H9 (cell line): ENCODE measurements at regions not wholly inside any gene's neighbourhood (a gene's known extent, or its start where the extent isn't known, plus 50 kb on each side); places are given as distances from the start of the nearest gene placed in this dataset.

Source experiments
- DNase-seq: peaks from one replicate; pipeline ENCODE4 v3.0.0-alpha.2; 2017
- H2AFZ ChIP-seq: one replicate; pipeline ENCODE4 v1.6.1; 2013; ENCODE audit warnings: mild to moderate bottlenecking, low read length, control low read depth, moderate library complexity
- H2AK5ac ChIP-seq: 2 replicates; pipeline ENCODE4 v1.6.1; 2013; ENCODE audit warnings: low read length, control low read depth, mixed read lengths; ENCODE audit not compliant: insufficient read length
- H2BK120ac ChIP-seq: one replicate; pipeline ENCODE4 v1.6.1; 2013; ENCODE audit warnings: low read depth, mild to moderate bottlenecking, low read length, control low read depth, inconsistent platforms; ENCODE audit not compliant: poor library complexity, severe bottlenecking
- H2BK12ac ChIP-seq: 2 replicates; pipeline ENCODE4 v1.6.1; 2013; ENCODE audit warnings: low read length, control low read depth, mixed read lengths, low read depth; ENCODE audit not compliant: insufficient read length
- H2BK15ac ChIP-seq: 2 replicates; pipeline ENCODE4 v1.6.1; 2013; ENCODE audit warnings: low read depth, low read length, control low read depth
- H2BK20ac ChIP-seq: one replicate; pipeline ENCODE4 v1.6.1; 2013; ENCODE audit warnings: low read depth, mild to moderate bottlenecking, low read length, control low read depth, inconsistent platforms; ENCODE audit not compliant: poor library complexity, severe bottlenecking
- H2BK5ac ChIP-seq: 2 replicates; pipeline ENCODE4 v1.6.1; 2013; ENCODE audit warnings: low read length, control low read depth, mixed read lengths; ENCODE audit not compliant: insufficient read length
- H3K14ac ChIP-seq: 2 replicates; pipeline ENCODE4 v1.6.1; 2013; ENCODE audit warnings: low read length, control low read depth; ENCODE audit not compliant: insufficient read depth
- H3K18ac ChIP-seq: 2 replicates; pipeline ENCODE4 v1.6.1; 2013; ENCODE audit warnings: low read depth, mild to moderate bottlenecking, mixed read lengths, low read length, control low read depth; ENCODE audit not compliant: insufficient read length
- H3K23ac ChIP-seq: 2 replicates; pipeline ENCODE4 v1.6.1; 2013; ENCODE audit warnings: low read length, control low read depth, mixed read lengths, low read depth; ENCODE audit not compliant: insufficient read length
- H3K23me2 ChIP-seq: 2 replicates; pipeline ENCODE4 v1.6.1; 2013; ENCODE audit warnings: low read depth, mild to moderate bottlenecking, mixed read lengths, low read length, control low read depth; ENCODE audit not compliant: insufficient read length, poor library complexity, severe bottlenecking
- H3K27ac ChIP-seq: 2 replicates; pipeline ENCODE4 v1.5.1; 2013; ENCODE audit warnings: low read length, control low read depth, mixed read lengths, low read depth; ENCODE audit not compliant: insufficient read length
- H3K27me3 ChIP-seq: 2 replicates; pipeline ENCODE4 v1.6.1; 2013; ENCODE audit warnings: low read length, control low read depth, inconsistent platforms; ENCODE audit not compliant: insufficient read depth
- H3K4ac ChIP-seq: 2 replicates; pipeline ENCODE4 v1.6.1; 2013; ENCODE audit warnings: low read depth, mild to moderate bottlenecking, control low read depth, inconsistent platforms, low read length, moderate library complexity
- H3K4me1 ChIP-seq: 2 replicates; pipeline ENCODE4 v1.6.1; 2013; ENCODE audit warnings: low read length, control low read depth, inconsistent platforms; ENCODE audit not compliant: insufficient read depth
- H3K4me2 ChIP-seq: 2 replicates; pipeline ENCODE4 v1.6.1; 2013; ENCODE audit warnings: low read length, control low read depth, mixed read lengths; ENCODE audit not compliant: insufficient read length, insufficient read depth
- H3K56ac ChIP-seq: 2 replicates; pipeline ENCODE4 v1.6.1; 2013; ENCODE audit warnings: low read depth, mild to moderate bottlenecking, mixed read lengths, low read length, control low read depth; ENCODE audit not compliant: insufficient read length
- H3K79me1 ChIP-seq: 2 replicates; pipeline ENCODE4 v1.6.1; 2013; ENCODE audit warnings: low read depth, mild to moderate bottlenecking, moderate library complexity, low read length, control low read depth, inconsistent platforms; ENCODE audit not compliant: insufficient read depth, poor library complexity, severe bottlenecking
- H3K79me2 ChIP-seq: 2 replicates; pipeline ENCODE4 v1.6.1; 2013; ENCODE audit warnings: low read length, control low read depth, inconsistent platforms; ENCODE audit not compliant: insufficient read depth
- H3K9ac ChIP-seq: 2 replicates; pipeline ENCODE4 v1.6.1; 2013; ENCODE audit warnings: low read length, control low read depth, mixed read lengths; ENCODE audit not compliant: insufficient read length; ENCODE audit errors: extremely low read depth
- H3K9me3 ChIP-seq: one replicate; pipeline ENCODE4 v1.6.1; 2013; ENCODE audit warnings: low read depth, low read length, inconsistent platforms; ENCODE audit not compliant: control insufficient read depth
- H3T11ph ChIP-seq: one replicate; pipeline ENCODE4 v1.6.1; 2013; ENCODE audit warnings: mild to moderate bottlenecking, low read length, control low read depth, inconsistent platforms
- H4K20me1 ChIP-seq: one replicate; pipeline ENCODE4 v1.6.1; 2013; ENCODE audit not compliant: control insufficient read depth, insufficient read length, insufficient read depth
- H4K5ac ChIP-seq: 2 replicates; pipeline ENCODE4 v1.6.1; 2013; ENCODE audit warnings: low read depth, mild to moderate bottlenecking, mixed read lengths, low read length, control low read depth; ENCODE audit not compliant: insufficient read length
- H4K8ac ChIP-seq: replicated peaks from 2 replicates; pipeline ENCODE4 v1.6.1; 2013; ENCODE audit warnings: low read length, control low read depth, mixed read lengths, low read depth; ENCODE audit not compliant: insufficient read length
- H4K91ac ChIP-seq: 2 replicates; pipeline ENCODE4 v1.6.1; 2013; ENCODE audit warnings: low read depth, mild to moderate bottlenecking, moderate library complexity, mixed read lengths, low read length, control low read depth; ENCODE audit not compliant: insufficient read length
- H3K27ac Mint-ChIP-seq, 3 experiments: 2 replicates in 2 of 3; 3 replicates in 1 of 3; pipeline ENCODE4 v1.8.0; 2020 to 2021; ENCODE audit warnings: mixed read lengths in 3 of 3, mild to moderate bottlenecking in 1 of 3, moderate library complexity in 1 of 3
- H3K27me3 Mint-ChIP-seq: 2 replicates; pipeline ENCODE4 v1.8.0; 2021; ENCODE audit warnings: low read depth, mild to moderate bottlenecking, moderate library complexity, mixed read lengths
- H3K36me3 Mint-ChIP-seq, 3 experiments: 2 replicates in 2 of 3; 3 replicates in 1 of 3; pipeline ENCODE4 v1.8.0; 2020 to 2021; ENCODE audit warnings: low read depth in 3 of 3, mixed read lengths in 3 of 3; ENCODE audit not compliant: insufficient read depth in 1 of 3
- H3K4me1 Mint-ChIP-seq, 2 experiments: 2 replicates each; pipeline ENCODE4 v1.8.0; 2020; ENCODE audit warnings: mixed read lengths in 2 of 2
- H3K4me3 Mint-ChIP-seq, 2 experiments: 2 replicates in 1 of 2; 3 replicates in 1 of 2; pipeline ENCODE4 v1.8.0; 2020 to 2021; ENCODE audit warnings: mild to moderate bottlenecking in 2 of 2, mixed read lengths in 2 of 2, moderate library complexity in 1 of 2
- H3K9me3 Mint-ChIP-seq, 2 experiments: 2 replicates in 1 of 2; 3 replicates in 1 of 2; pipeline ENCODE4 v1.8.0; 2020; ENCODE audit warnings: mild to moderate bottlenecking in 2 of 2, mixed read lengths in 2 of 2, moderate library complexity in 1 of 2
- WGBS: extraction: QIAGEN DNeasy Blood & Tissue Kit; methylation state at CpG from one replicate; pipeline ENCODE4 v1.1.7; 2013; ENCODE audit warnings: missing lambda C conversion rate, low lambda C conversion rate, mixed read lengths; ENCODE audit not compliant: insufficient read length; ENCODE audit errors: extremely low coverage; 5-methylcytosine and 5-hydroxymethylcytosine counted together
- TF ChIP-seq, protein P1 (sequence below): fragments of 200-600 bp; sonication (generic); conservative IDR thresholded peaks from 3 replicates; pipeline ENCODE4 v1.8.0; 2021; ENCODE audit warnings: antibody characterized with exemption, mild to moderate bottlenecking

DNA sequence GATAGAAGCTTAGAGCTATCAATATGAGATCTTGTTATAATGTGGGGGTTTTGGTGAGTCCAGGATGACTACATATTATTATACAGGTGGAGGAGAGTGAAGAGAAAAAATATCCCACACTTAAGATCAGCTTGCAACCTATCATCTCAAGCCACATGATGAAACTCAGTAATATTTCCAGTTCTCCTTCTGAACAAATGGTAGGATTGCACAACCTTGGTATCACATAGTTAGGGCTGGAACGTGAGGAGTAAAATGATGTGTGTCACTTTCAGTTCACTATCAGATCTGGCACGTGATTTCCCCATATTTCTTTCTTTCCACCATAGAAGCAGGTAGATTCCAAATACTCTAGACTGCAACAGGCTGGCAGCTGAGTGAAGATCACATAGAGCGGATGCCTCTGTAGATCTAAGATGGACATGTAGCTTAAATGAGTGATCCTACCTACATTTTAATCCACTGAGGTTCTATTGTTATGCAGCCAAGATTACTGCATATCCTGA, 150.6 kb upstream of the ANKRD50 start:
- Histone ChIP-seq H3K27me3 (no peaks in the 10 kb centered on the region), H3K9me3 (no peaks in the 10 kb centered on the region), H3K23ac (no peak overlapping the region), H4K91ac (no peak overlapping the region), H3K27ac (no peak overlapping the region), H3K4me1 (no peaks in the 10 kb centered on the region), H2AK5ac (no peak overlapping the region), H3K18ac (no peak overlapping the region), H2BK12ac (no peak overlapping the region), H2BK15ac (no peak overlapping the region), H4K20me1 (no peaks in the 10 kb centered on the region), H3K23me2 (no peaks in the 10 kb centered on the region), H2BK20ac (no peak overlapping the region), H3K4me2 (no peak overlapping the region), H2BK5ac (no peak overlapping the region), H2AFZ (no peak overlapping the region), H3K9ac (no peak overlapping the region), H4K5ac (no peak overlapping the region), H3K4ac (no peak overlapping the region), H4K8ac (no peak overlapping the region), H3K56ac (no peak overlapping the region), H3K14ac (no peak overlapping the region), H2BK120ac (no peak overlapping the region), H3K79me1 (no peaks in the 10 kb centered on the region), H3T11ph (no peak overlapping the region), H3K79me2 (no peaks in the 10 kb centered on the region)
- Mint-ChIP-seq H3K27me3 (no peaks in the 10 kb centered on the region), H3K4me1 (peaks cover 0 to 3% of the 10 kb centered on the region in 2 experiments; a peak in 1 of 4 replicates), H3K9me3 (no peaks in the 10 kb centered on the region), H3K4me3 (no peak overlapping the region), H3K27ac (no peak overlapping the region), H3K36me3 (no peaks in the 10 kb centered on the region; a peak in 1 of 7 replicates)
- TF ChIP-seq, protein P1, sequence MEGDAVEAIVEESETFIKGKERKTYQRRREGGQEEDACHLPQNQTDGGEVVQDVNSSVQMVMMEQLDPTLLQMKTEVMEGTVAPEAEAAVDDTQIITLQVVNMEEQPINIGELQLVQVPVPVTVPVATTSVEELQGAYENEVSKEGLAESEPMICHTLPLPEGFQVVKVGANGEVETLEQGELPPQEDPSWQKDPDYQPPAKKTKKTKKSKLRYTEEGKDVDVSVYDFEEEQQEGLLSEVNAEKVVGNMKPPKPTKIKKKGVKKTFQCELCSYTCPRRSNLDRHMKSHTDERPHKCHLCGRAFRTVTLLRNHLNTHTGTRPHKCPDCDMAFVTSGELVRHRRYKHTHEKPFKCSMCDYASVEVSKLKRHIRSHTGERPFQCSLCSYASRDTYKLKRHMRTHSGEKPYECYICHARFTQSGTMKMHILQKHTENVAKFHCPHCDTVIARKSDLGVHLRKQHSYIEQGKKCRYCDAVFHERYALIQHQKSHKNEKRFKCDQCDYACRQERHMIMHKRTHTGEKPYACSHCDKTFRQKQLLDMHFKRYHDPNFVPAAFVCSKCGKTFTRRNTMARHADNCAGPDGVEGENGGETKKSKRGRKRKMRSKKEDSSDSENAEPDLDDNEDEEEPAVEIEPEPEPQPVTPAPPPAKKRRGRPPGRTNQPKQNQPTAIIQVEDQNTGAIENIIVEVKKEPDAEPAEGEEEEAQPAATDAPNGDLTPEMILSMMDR, result no peak
- DNase-seq, result no peak
- no CpG with 5 or more reads among the region's 3 CpGs for WGBS
